Immature natural killer cell (primary cell): ENCODE measurements at regions not wholly inside any gene's neighbourhood (a gene's known extent, or its start where the extent isn't known, plus 50 kb on each side); places are given as distances from the start of the nearest gene placed in this dataset.
"Not testable (repeated sequence)": the region's sequence is repeated elsewhere in the genome, so short reads cannot be mapped to it uniquely, and the experiment has no call there.

Experiments
- DNase-seq, 3 donors: peaks; one replicate each; pipeline ENCODE4 v3.0.0; 2022; ENCODE audit warnings: mixed read lengths in 1 of 3
- H3K27ac Mint-ChIP-seq, 6 donors: one replicate each; pipeline ENCODE4 v1.8.0; 2020; ENCODE audit warnings: mixed read lengths in 6 of 6, mild to moderate bottlenecking in 5 of 6, inconsistent platforms in 4 of 6, moderate library complexity in 3 of 6
- H3K27me3 Mint-ChIP-seq, 3 donors: one replicate each; pipeline ENCODE4 v1.8.0; 2020 to 2021; ENCODE audit warnings: low read depth in 3 of 3, mild to moderate bottlenecking in 3 of 3, mixed read lengths in 3 of 3, moderate library complexity in 3 of 3, inconsistent platforms in 1 of 3
- H3K36me3 Mint-ChIP-seq, 3 donors: one replicate each; pipeline ENCODE4 v1.8.0; 2020; ENCODE audit warnings: mixed read lengths in 3 of 3, inconsistent platforms in 2 of 3, mild to moderate bottlenecking in 2 of 3
- H3K4me1 Mint-ChIP-seq, 2 donors: one replicate each; pipeline ENCODE4 v1.8.0; 2020; ENCODE audit warnings: inconsistent platforms in 2 of 2, mild to moderate bottlenecking in 2 of 2, mixed read lengths in 2 of 2, moderate library complexity in 1 of 2
- H3K4me3 Mint-ChIP-seq, 5 donors: one replicate each; pipeline ENCODE4 v1.8.0; 2020; ENCODE audit warnings: mild to moderate bottlenecking in 5 of 5, mixed read lengths in 5 of 5, inconsistent platforms in 3 of 5, moderate library complexity in 3 of 5
- H3K9me3 Mint-ChIP-seq, 6 donors: one replicate each; pipeline ENCODE4 v1.8.0; 2020; ENCODE audit warnings: mild to moderate bottlenecking in 6 of 6, mixed read lengths in 6 of 6, inconsistent platforms in 4 of 6, moderate library complexity in 3 of 6

DNA sequence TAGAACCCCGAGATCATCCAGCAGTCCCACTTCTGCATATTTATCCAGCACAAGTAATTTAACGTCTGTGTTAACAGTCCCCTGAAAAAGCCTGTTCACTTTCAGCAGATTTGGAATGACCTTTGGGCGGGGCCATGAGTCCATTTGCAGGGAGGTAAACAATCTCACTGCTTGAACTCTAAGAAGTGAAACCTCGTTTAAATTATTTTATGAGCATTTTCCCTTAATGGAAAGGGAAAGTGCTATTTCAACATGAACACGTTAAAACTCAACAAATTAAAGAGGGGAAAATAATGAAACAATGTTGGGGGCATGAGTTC, 282.8 kb downstream of the GATA3 start:
- DNase-seq: no peak
- H3K27me3 Mint-ChIP-seq: peaks cover 4 to 8% (median 6%) of the 10 kb centered on the region in 3 donors
- H3K27ac Mint-ChIP-seq: no peak overlapping the region
- no peak overlapping the region for H3K4me3 Mint-ChIP-seq
- H3K9me3 Mint-ChIP-seq: peaks cover 0 to 8% (median 0%) of the 10 kb centered on the region in 6 donors
- H3K36me3 Mint-ChIP-seq: peaks cover 0 to 3% (median 0%) of the 10 kb centered on the region in 3 donors
- peaks cover 14 to 24% of the 10 kb centered on the region in 2 donors for H3K4me1 Mint-ChIP-seq

DNA sequence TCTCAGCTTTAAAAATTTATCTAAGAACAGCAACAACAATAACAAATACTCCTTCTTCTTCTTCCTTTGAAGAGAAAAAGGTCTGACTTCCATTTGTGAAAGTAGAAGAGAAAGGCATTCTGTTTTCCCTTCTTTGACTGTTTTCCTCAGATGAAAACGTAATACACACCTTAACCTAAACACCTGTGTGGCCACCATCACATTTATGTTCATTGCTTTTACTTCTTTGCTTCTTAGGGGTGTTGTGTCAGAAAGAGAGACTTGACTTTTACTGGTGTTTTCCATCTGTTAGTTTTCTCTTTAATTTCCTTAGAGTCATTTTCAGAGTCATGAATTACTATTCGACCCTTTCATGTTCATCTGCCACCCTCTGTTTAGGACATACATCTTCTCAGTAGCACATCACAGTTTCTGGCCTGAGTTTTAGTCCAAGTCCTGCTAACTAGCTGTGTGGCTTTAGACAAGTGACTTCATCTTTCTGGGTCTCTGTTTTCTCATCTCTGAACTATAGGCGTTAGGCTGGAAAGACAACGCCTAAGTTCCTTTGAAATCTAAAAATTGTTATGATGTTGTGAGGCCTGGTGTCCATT, 283.8 kb downstream of the GATA3 start:
- peaks cover 1 to 4% (median 3%) of the 10 kb centered on the region in 3 donors for H3K27me3 Mint-ChIP-seq
- H3K9me3 Mint-ChIP-seq: peaks cover 0 to 7% (median 0%) of the 10 kb centered on the region in 6 donors
- peaks cover 6 to 14% of the 10 kb centered on the region in 2 donors for H3K4me1 Mint-ChIP-seq
- H3K27ac Mint-ChIP-seq: peak overlapping the region in 2 of 6 donors; percentile 15 to 67
- no peak overlapping the region for H3K4me3 Mint-ChIP-seq
- H3K36me3 Mint-ChIP-seq: peaks cover 0 to 3% (median 0%) of the 10 kb centered on the region in 3 donors
- no peak for DNase-seq

DNA sequence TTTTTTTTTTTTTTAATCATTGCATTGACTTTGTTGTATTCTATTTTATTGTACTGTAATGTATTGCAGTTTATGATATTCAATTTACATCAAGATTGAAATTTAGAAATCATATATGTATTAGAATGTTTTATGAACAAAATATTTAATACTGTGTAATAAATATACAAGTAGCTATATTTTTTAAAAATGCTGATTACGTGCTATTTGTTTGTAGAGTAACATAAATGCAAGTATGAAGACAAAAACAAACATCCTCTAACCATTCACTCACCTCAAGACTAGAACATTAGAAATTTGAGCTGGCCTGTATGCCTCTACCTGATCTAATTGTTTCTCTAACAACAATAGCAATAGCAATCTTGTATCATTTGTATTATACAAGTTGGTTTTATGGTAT, 290.3 kb downstream of the GATA3 start:
- Mint-ChIP-seq H3K27ac (no peak overlapping the region), H3K4me3 (no peak overlapping the region), H3K4me1 (no peaks in the 10 kb centered on the region), H3K36me3 (peaks cover 0 to 4% (median 0%) of the 10 kb centered on the region in 3 donors), H3K27me3 (peaks cover 0 to 2% (median 1%) of the 10 kb centered on the region in 3 donors), H3K9me3 (peaks cover 0 to 3% (median 0%) of the 10 kb centered on the region in 6 donors)
- no peak for DNase-seq

DNA sequence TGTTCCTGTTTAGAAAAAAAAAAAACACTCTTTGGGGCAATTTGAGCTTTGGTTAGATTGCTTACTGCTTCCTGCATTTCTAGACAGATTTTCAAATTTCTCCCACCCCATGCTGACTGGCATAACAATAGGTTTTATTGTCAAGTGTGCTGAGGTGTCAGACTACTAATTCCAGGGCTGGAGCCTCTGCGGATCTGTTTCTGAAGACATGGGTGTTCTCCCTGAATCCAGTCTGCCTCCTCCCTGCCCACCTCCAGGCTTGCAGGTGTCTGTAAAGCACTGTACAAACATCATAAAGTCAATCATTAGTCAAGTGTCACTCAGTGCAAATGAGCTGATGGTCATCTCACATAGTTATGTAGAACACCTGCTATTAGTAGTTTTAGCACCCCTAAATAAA, 292.4 kb downstream of the GATA3 start:
- DNase-seq: no peak
- Mint-ChIP-seq H3K9me3 (no peaks in the 10 kb centered on the region), H3K27me3 (peaks cover 0 to 4% (median 3%) of the 10 kb centered on the region in 3 donors), H3K36me3 (peaks cover 0 to 4% (median 0%) of the 10 kb centered on the region in 3 donors), H3K27ac (no peak overlapping the region), H3K4me1 (no peaks in the 10 kb centered on the region), H3K4me3 (no peak overlapping the region)

DNA sequence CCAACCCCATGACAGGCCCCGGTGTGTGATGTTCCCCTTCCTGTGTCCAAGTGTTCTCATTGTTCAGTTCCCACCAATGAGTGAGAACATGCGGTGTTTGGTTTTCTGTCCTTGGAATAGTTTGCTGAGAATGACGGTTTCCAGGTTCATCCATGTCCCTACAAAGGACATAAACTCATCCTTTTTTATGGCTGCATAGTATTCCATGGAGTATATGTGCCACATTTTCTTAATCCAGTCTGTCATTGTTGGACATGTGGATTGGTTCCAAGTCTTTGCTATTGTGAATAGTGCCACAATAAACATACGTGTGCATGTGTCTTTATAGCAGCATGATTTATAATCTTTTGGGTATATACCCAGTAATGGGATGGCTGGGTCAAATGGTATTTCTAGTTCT, 293.1 kb downstream of the GATA3 start:
- H3K9me3 Mint-ChIP-seq, DNase-seq, H3K4me3 Mint-ChIP-seq, H3K36me3 Mint-ChIP-seq, H3K27ac Mint-ChIP-seq, H3K4me1 Mint-ChIP-seq, H3K27me3 Mint-ChIP-seq: not testable (repeated sequence)

DNA sequence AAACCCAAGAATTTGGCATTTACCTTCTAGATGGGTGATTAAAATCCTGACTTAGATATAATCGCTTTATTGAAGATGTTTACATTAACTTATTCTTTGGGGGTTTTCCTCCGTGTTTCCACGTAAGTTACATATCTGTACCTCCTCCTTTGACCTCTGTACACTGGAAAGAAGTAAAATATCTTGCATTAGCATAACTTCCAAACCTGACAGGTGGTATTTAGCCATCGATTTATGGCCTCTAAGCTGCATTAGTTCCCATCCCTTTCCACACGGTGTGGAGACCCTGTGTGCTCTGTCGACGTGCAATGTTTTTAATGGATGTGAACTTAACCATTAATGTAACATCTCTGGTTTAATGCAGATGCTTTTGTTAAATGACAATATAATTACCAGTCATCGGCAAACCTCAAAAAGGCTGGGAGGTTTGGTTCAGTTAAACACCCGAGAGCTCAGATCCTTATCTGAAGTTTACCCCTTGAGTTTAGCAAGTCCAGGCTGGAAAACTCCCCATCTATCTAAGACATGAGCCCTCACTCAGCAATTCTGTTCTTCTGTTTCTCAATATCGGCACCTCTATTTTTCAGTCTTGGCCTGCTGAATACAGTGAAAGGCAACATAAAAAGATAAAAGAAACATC, 295.2 kb downstream of the GATA3 start:
- Mint-ChIP-seq H3K27me3 (peaks cover 0 to 6% (median 3%) of the 10 kb centered on the region in 3 donors), H3K27ac (no peak overlapping the region), H3K36me3 (peaks cover 0 to 5% (median 0%) of the 10 kb centered on the region in 3 donors), H3K9me3 (no peaks in the 10 kb centered on the region), H3K4me1 (no peaks in the 10 kb centered on the region), H3K4me3 (no peak overlapping the region)
- no peak for DNase-seq

DNA sequence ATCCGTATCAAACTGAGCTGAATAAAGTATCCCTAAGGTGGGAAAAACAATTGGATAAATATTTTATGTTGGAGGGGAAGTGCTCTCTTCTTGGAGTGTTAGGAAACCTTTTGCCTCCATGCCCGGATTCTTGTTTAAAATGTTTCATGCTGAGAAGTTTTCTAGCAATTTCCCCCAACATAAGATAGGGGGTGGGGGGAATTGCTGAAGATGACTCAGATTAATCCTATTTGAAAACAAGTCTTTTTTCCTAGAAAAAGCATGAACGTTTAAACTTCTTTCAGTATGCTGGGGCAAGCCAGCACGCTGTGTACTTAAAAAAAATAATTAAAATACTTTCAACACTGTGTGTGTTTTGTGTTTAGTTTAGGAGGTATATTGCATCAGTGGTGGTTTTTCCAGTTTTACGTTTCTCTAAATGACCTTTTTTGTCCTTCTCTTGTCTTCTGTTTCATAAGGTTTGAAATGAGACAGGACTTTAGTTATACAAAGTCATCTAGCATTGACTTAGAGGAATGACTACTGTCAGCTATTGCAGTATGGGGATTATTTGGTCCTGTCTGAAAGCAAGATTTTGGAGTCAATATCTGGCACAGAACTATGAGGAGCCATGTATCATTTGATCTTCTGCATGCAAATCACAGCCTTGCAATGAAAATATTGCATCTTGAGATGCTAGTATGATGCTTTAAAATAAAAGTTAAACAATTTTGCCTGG, 295.9 kb downstream of the GATA3 start:
- no peak for DNase-seq
- H3K27ac Mint-ChIP-seq: no peak overlapping the region
- peaks cover 0 to 7% (median 3%) of the 10 kb centered on the region in 3 donors for H3K27me3 Mint-ChIP-seq
- no peaks in the 10 kb centered on the region for H3K9me3 Mint-ChIP-seq
- H3K4me3 Mint-ChIP-seq: no peak overlapping the region
- H3K36me3 Mint-ChIP-seq: peaks cover 0 to 8% (median 0%) of the 10 kb centered on the region in 3 donors
- no peaks in the 10 kb centered on the region for H3K4me1 Mint-ChIP-seq

DNA sequence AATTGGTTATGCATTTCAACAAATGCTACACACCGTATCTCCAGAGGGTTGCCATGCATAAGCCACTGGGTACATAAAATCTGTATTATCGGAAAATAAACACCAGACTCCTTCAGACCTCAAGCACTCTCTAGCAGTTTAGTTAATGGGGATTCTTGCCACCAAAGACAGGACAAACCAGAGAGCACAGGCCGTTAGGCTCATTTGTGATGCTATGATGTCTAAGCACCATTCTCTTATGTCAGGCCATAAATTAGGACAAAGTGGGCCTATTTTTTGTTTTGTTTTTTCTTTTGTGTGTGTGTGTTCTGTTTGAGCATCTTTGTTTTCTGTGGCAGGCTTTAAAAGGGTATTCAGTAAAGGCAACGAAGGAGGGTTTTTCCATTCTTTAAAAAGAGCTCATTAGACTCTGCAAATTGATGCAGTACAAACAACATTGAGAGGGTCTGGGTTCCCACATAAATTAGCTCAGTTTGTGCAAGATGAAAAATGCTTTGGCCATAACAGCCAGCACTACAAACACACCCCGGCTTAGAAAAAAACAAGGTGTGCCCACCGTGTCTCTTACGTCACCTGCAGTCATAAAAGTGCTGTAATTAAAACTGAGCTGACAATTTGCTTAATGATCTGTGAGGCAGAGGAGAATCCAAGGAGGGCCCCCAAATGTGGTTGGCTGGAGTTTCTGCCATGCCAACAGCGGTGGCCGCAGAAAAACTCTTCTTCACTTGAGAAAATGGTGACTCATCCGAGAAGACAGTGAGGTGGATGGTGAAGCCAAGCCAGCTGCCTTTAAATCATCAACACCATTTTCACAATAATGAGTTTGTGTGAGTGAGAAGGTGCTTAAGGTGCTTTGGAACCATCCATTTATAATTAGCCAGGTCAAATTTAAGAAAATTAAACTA, 297.9 kb downstream of the GATA3 start:
- Mint-ChIP-seq H3K9me3 (no peaks in the 10 kb centered on the region), H3K4me1 (no peaks in the 10 kb centered on the region), H3K36me3 (peaks cover 0 to 13% (median 0%) of the 10 kb centered on the region in 3 donors), H3K4me3 (no peak overlapping the region), H3K27ac (no peak overlapping the region), H3K27me3 (peaks cover 0 to 9% (median 3%) of the 10 kb centered on the region in 3 donors)
- no peak for DNase-seq

DNA sequence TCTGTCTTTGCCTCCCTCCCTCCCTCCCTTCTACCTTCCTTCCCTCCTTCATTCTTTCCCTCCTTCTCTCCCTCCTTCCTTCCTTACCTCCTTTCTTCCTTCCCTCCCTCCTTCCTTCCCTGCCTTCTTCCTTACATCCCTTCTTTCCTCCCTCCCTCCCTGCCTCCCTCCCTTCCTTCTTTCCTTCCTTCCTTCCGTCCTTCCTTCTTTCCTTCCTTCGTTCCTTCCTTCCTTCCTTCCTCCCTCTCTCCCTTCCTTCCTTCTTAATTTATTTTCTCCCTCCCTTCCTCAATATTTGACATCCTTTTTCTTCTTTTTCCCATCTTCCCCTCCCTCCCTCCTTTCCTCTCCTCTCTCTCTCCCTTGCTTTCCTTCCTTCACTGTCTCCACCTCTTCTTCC, 301.8 kb downstream of the GATA3 start:
- no peak for DNase-seq
- Mint-ChIP-seq H3K4me1 (peaks cover 16 to 19% of the 10 kb centered on the region in 2 donors), H3K36me3 (peaks cover 0 to 9% (median 0%) of the 10 kb centered on the region in 3 donors), H3K27me3 (peaks cover 0 to 6% (median 0%) of the 10 kb centered on the region in 3 donors), H3K4me3 (no peak overlapping the region), H3K27ac (peak overlapping the region in 1 of 6 donors; percentile 46), H3K9me3 (no peaks in the 10 kb centered on the region)

DNA sequence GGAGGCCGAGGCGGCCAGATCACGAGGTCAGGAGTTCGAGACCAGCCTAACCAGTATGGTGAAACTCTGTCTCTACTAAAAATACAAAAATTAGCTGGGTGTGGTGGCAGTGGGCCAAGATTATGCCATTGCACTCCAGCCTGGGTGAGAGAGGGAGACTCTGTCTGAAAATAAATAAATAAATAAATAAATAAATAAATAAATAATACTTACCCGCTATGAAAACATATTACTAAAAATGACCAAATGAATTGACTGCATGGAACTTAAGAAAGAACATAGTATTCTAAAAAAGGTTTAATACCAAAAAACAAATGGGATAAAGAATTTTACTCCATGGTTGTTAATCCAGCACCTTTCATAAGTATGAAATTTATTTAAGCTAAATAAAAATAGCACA, 305.0 kb downstream of the GATA3 start:
- DNase-seq: no peak
- Mint-ChIP-seq H3K9me3 (no peaks in the 10 kb centered on the region), H3K27ac (no peak overlapping the region)

DNA sequence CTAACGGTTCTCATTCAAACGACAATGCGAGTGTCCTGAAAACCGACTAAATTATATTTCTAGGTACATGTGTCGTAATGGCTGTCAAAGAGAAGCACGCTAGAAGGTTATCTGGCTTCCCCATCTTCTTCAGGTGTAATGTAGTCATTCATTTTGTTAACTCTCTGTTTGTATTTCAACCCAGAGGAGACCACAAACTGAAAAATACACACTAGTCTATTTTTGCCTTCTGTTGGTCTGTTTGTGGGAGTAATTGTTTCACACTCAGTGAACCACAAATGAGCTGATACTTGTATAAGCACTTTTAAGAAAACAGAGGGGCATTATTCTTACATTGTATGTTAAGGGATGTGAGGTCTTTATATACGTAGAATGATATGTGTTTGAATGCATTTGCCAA, 305.9 kb downstream of the GATA3 start:
- Mint-ChIP-seq H3K4me3 (peak overlapping the region; percentile 0 to 73 (median 51)), H3K36me3 (peaks cover 0 to 5% (median 0%) of the 10 kb centered on the region in 3 donors), H3K9me3 (no peaks in the 10 kb centered on the region), H3K27ac (peak overlapping the region; percentile 3 to 83 (median 50)), H3K27me3 (peaks cover 0 to 4% (median 0%) of the 10 kb centered on the region in 3 donors), H3K4me1 (peaks cover 43 to 49% of the 10 kb centered on the region in 2 donors)
- peak; percentile 45 to 65 (median 61) for DNase-seq

More for the DNA sequence above, 305.0 kb downstream of the GATA3 start:
- H3K36me3 Mint-ChIP-seq: peaks cover 0 to 9% (median 0%) of the 10 kb centered on the region in 3 donors
- peaks cover 0 to 7% (median 0%) of the 10 kb centered on the region in 3 donors for H3K27me3 Mint-ChIP-seq
- H3K4me1 Mint-ChIP-seq: peaks cover 42 to 45% of the 10 kb centered on the region in 2 donors
- no peak overlapping the region for H3K4me3 Mint-ChIP-seq

DNA sequence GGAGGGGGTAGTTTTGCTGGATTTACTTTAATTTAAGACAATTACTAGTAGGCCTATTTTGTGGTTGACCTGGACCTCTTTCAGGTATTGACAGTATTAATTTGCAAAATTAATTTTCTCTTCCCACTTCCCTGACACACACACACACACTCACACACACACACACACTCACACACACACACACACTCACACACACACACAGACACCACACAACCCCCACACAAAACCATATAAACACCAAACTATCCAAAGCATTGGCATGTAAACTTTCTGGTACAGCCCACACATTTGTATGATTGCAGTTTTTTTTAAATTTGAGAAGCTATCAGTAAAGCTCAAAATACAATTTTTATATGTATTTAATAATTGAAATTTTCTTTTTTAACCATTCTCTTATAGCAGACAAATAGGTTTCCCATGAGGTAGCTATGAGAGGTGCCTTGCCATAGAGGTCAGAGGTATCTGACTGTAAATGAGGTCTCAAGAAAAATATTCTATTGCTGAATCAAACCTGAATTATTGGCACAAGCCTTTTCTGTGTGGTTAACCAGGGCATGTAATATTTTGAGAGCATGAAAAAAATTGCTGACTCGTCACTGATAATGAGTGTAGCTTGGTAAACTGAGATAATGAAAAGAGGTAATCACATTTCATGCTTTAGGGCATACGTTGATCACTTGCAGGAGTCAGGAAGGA, 306.5 kb downstream of the GATA3 start:
- Mint-ChIP-seq H3K4me3 (peak overlapping the region in 4 of 5 donors; percentile 0 to 73 (median 60)), H3K27me3 (peaks cover 0 to 7% (median 5%) of the 10 kb centered on the region in 3 donors), H3K27ac (peak overlapping the region; percentile 15 to 83 (median 36)), H3K9me3 (no peaks in the 10 kb centered on the region), H3K36me3 (peaks cover 0 to 5% (median 0%) of the 10 kb centered on the region in 3 donors), H3K4me1 (peaks cover 48 to 55% of the 10 kb centered on the region in 2 donors)
- no peak for DNase-seq

DNA sequence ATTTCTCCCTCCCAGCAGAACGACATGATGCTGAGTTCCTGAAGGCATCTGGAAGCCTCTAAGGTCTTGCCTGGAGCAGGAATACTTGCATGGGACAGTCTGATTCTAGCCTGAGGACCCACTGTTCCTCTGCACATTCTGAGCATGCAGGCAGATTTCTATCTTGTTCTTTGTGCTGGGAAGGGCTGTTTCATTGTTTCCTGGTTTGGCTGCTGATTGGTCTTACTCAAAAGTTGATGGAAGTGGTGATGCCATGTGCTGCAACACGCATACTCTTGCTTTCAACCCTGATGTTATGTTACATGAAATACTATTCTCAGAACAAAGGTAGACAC, 307.0 kb downstream of the GATA3 start:
- H3K4me1 Mint-ChIP-seq: peaks cover 50 to 60% of the 10 kb centered on the region in 2 donors
- DNase-seq: no peak
- H3K9me3 Mint-ChIP-seq: no peaks in the 10 kb centered on the region
- peak overlapping the region in 2 of 5 donors; percentile 6 to 22 for H3K4me3 Mint-ChIP-seq
- H3K27me3 Mint-ChIP-seq: peaks cover 0 to 7% (median 5%) of the 10 kb centered on the region in 3 donors
- peaks cover 0 to 5% (median 0%) of the 10 kb centered on the region in 3 donors for H3K36me3 Mint-ChIP-seq
- peak overlapping the region in 1 of 6 donors; percentile 28 for H3K27ac Mint-ChIP-seq
